NCI-H2029 (cell line): ENCODE measurements at regions not wholly inside any gene's neighbourhood (a gene's known extent, or its start where the extent isn't known, plus 50 kb on each side); places are given as distances from the start of the nearest gene placed in this dataset.
"Not testable (repeated sequence)": the region's sequence is repeated elsewhere in the genome, so short reads cannot be mapped to it uniquely, and the experiment has no call there.

Experiments
- DNase-seq: peaks from one replicate; lab custom pipeline; 2025; lab: John Stamatoyannopoulos, UW

DNA sequence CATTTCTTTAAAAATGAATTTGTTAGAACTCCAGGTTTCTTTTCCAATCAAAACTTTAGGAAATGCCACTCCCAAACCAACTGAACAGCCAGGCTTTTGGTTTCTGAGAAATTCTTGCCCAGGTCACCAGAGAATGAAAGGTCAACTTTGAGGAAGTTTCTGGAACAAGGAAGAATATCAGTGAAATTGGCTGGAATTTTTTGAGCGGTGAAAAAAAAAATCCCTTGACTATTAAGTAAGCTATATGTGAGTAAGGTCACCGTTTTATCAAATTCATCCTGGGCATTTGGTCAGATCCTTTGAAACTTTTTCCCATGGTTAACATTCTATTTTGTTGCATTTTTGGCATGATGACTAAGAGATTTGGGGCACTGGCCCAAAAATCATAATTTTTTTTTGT is 469.3 kb downstream of the LTN1 start:
- DNase-seq = no peak

DNA sequence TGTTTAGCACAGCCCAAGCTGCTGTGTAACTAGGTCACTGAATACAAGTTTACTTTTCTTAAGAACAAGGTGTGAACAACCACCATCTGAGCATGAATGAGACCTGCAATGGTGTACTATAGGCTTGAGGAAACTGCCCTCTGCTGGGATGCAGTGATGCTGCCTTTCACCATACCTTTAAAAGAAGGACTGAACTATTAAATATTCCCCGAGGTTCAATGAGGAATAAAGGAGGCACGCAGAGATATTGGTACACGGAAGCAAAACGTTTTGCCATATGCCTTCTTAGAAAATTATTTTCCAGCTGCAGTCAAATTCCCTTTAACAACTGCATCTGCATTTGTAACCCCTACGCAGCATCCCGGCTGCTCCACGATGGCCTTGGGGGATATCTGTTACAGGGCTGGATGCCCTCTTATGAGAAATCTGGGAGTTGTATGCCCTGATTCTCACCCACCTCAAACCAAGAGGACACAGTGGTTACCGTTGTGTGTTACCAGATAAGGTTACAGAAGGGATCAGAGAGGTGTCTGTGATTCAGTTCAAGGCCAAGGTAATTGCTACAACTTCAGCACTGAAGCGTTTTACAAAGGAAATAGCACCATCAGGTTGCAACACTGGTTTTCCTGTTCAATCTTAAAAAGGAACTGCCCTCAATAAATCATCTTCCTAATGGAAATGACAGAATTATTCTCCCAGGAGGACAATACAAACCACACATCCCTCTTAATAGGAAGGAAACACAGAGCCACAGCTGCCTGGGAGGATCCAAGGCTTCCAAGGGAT is 470.5 kb downstream of the LTN1 start:
- no peak for DNase-seq

DNA sequence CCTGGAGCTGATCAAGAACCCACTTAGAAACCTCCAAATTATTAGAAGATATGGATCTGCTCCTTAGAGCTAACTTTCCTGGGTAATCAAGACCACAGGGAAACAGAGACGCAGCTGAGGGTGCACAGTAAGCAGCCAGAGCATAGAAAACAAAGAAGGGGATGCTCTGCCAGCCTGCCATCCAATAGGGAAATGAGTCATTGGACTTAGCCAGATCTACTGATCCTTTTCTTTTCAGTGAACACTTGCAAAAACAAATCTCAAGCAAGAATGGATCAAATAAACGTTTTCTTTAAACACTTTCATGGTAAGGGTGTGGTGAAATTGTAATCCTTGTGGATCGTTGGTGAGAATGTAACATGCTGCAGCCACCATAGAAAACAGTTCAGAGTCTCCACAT is 474.0 kb downstream of the LTN1 start:
- no peak for DNase-seq

GRCh38 chr21:28516991-28517592 is 475.6 kb downstream of the LTN1 start:
- DNase-seq = no peak

- no peak for DNase-seq
These were observed 476.7 kb downstream of the LTN1 start for GRCh38 chr21:28516021-28516420.

DNA sequence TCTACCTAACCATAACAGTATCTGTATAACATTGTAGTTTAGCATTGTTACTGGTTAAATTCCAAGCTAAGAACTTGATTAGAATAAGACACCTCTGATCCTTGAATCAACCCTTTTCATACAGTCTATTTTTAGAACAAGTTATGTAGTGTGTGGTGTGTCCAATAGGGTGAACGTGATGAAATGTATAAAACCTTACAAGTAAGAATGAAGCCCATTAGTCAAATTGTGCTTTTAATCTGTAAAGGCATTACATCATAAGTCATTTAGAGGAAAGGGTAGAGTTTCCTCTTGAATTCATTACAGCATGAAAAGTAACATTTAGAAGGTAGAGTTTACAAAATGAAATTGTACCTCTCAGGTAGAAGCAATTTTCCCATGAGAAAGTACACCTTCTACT is 479.2 kb downstream of the LTN1 start:
- no peak for DNase-seq

- no peak for DNase-seq
These were observed 483.6 kb downstream of the LTN1 start for GRCh38 chr21:28509031-28509430.

DNA sequence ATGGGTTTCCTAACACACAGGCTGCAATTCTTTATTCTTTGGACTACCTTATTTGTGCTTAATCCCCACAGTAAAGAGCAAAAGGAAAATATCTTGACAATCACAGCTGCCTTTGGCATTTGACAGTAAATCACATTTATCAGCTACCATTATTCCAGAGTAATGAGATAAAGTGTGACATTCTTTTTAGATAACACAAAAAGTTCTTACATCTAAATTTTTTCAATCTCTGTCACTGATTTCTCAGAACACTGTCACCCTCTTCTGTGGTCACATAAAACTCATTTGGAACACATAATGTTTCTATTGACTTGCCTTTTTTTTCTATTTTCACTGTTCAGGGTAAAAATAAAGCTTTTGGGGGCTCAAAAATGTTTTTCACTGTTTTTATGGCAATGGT is 484.6 kb downstream of the LTN1 start:
- no peak for DNase-seq

GRCh38 chr21:28496517-28496916 is 496.2 kb downstream of the LTN1 start:
- DNase-seq = no peak

DNA sequence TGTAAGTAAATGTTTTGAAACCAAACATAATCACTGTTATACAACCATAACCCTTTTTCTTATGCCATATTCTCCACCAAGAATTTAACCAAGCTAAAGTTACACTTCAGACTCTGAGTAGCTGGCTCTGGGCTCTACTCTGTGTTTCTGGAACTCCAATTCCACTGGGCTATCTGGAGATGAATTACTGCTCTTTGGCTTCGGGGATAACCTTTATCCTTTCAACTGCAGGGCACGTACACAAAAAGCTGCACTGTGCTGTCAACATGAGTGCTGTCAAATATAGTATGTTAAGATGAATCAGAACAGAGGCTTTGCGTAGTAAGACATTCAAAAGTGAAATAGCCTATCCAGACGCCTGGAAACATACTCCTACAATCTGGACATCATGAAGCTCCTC is 500.6 kb downstream of the LTN1 start:
- no peak for DNase-seq

DNA sequence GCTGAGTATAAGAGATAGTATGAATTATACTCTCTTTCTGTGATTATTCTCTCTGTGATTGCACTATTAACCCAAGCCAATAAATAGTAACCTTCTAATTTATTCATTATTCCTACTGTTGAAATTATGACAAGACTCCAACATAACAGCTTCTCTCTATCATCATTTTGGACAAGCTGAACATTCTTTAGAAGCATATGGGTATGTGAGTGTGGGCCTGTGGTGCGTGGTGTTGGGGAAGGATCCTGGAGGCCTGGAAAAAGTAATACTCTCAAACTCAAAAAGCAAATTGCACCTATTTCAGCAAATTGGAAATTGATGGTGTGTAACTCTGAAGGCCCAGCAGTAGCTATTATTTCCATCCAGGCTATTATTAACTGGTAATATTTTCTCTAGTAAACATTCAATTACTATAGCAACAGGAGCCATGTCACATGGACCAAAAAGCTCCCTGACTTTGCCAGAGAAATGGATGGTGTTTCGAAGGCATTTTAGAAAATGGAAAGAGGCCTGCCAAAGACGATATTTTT is 502.8 kb downstream of the LTN1 start:
- DNase-seq = no peak

DNA sequence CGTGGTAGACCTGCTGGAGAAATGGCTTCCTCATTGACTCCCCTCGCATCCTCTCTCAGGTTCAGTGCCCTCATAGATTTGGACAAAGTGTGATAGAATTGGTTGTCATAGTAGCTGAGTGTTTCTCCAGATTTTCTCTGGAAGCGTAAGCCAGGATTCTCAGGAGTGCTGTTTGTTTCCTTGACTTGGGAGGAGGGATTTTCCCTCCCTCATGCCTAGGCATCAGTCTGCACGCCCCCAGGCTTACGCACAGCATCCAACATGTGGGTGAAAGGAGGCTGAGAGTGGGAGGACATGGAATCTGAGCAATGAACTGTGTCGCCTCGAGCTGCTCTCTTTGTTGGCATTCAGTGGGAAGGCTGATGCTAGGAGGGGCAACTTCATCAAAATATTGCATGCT is 503.5 kb downstream of the LTN1 start:
- DNase-seq = no peak

DNA sequence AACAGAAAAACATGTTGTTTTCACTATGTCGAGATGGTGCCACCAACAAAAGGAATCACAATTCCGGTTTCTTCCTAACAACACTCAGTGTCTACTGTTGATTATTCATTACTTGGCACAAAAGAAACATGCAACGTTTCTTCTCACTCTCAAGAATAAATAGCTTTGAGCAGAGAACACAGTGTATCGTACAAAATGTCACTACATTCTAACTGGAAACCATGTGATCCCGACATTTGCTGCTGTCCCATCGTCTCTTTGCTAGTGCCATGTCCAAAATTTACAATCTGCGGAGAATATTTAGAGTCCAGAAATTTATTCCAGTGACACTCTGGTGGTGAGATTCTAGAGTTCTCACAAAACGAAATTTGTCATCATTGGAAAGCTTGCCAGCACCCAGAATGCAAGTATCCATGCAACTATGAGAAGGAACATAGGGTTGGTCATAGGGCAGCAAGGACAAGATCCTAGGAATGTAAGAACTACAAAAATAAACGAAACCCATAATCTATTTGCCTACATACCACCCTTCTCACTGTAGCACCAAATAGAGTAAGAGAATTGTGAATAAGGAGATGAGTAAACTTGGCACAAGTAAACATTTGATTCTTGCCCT is 505.1 kb downstream of the LTN1 start:
- no peak for DNase-seq

GRCh38 chr21:28485301-28486022 is 507.2 kb downstream of the LTN1 start:
- no peak for DNase-seq

GRCh38 chr21:28483301-28484035 is 509.2 kb downstream of the LTN1 start:
- no peak for DNase-seq

DNA sequence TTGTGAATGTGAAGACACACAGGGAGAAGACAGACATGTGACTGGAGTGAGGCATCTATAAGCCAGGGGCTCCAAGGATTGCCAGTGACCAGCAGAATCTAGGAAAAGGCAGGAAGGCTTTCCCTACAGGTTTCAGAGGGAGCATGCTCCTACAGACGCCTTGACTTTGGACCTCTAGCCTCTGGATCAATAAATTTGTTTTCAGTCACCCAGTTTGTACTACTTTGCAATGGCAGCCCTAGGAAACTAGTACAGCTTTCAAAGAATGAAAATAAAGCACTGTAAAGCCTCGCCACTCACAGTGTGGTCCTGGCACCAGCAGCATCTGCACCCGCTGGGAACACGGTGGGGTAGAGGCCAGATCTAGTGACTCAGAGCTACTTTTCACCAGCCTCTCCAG is 510.0 kb downstream of the LTN1 start:
- no peak for DNase-seq

GRCh38 chr21:28480470-28480869 is 512.2 kb downstream of the LTN1 start:
- no peak for DNase-seq

DNA sequence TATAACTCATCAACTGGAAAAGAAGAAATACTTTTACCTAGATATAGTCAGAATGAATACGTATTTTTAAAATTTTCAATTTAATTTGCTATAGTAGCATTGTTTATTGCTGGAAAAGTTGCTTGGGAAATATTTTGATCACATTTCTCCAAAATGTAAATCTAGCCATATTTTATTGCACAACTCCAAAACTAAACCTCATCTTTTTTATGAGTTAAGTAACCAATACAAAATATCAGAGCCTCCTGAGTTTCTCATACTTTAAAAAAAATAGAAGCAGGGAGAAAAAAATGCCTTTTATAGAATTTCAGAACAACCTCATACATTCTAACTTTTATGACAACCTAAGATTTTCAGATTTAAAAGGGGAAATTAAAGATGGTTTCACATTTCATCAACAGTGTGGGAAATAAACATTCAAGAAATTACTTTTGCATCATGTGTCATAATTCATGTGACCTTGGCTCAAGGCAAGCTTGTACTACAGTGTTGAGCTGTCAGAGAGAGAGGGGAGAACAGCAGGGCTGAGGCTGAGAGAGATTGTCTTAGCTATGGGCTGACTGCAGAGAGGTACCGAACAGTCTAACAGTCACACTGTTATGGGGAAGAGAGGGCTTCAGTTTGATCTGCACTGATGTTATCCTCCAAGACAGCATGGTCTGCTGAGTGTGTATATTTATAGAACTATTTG is 519.0 kb downstream of the LTN1 start:
- no peak for DNase-seq

DNA sequence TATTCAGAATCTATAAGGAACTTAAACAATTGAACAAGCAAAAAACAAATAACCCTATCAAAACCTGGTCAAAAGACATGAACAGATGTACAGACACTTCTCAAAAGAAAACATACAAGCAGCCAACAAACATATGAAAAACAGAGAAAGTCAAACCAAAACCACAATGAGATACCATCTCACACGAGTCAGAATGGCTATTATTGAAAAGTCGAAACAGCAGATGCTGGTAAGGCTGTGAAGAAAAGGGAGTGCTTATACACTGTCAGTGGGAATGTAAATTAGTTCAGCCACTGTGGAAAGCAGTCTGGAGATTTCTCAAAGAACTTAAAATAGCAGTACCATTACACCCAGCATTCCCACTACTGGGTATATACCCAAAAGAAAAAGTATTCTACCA is 520.1 kb downstream of the LTN1 start:
- not testable (repeated sequence) for DNase-seq

DNA sequence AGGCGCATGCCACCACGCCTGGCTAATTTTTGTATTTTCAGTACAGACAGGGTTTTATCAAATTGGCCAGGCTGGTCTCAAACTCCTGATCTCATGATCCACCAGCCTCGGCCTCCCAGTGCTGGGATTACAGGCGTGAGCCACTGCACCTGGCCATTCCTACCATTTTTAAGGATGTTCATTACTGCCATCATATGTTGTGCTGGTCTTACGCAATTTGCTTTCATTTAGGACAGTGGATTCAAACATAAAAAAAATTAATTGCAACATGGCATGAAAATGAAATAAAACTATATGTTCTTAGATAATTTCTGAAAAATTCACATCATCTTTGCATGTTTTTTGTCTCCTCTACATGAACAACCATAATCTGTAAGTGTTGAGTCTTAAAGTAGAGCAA is 527.7 kb downstream of the LTN1 start:
- DNase-seq = no peak

DNA sequence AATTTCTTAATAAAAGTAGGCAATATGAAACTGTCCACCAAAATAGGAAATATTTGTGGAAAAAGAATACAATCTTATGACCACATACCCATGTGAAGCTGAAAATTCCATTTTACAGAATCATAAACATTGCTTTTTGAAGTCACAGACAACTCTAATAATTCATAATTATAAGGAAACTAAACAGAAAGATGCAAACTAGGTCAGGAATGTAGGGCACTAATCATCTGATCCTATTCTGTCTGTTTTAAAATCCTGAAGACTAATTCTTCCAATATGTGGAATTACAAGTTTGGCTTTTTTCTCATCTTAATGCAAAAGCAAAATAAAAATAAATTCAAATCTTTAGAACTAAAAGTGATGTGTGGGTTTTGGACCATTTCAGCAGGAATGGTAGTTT is 528.6 kb downstream of the LTN1 start:
- no peak for DNase-seq
